ENCODE measurements at regions not wholly inside any gene's neighbourhood (a gene's known extent, or its start where the extent isn't known, plus 50 kb on each side); places are given as distances from the start of the nearest gene placed in this dataset.

DNA sequence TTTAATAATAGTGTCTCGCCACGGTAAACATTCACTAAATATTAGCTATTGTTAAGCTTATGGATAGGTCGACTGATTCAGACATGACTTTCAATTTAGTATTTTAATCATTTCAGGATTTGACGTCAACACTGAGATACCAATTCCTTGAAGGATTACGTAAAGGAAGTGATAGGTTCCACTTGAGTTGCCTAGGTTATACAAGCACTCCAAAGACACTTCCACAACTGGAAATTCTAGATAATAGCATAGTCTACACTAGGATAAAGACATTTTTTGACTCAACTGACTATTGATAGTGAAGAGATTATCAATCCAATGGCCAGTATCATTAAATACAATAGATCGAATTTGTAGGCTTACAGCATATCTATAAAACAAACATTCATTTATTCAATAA lies 63.9 kb upstream of the NHSL1 start:
- Histone ChIP-seq H3K27me3 (ENCODE audit: insufficient read depth, low read length, poor library complexity) (peaks cover 3% of the 10 kb centered on the region), H3K4me3 (ENCODE audit: low read depth in 1 of 2, low read length in 2 of 2) (no peak overlapping the region), H3K36me3 (ENCODE audit: insufficient read depth, low read length) (no peaks in the 10 kb centered on the region), H3K9ac (ENCODE audit: low read depth, low read length) (no peak overlapping the region), H3K4me1 (ENCODE audit: insufficient read depth, low read length) (no peaks in the 10 kb centered on the region), H3K9me3 (ENCODE audit: insufficient read depth, low read length, severe bottlenecking) (no peaks in the 10 kb centered on the region), H3K79me2 (ENCODE audit: insufficient read depth, low read length) (no peaks in the 10 kb centered on the region), H2AFZ (ENCODE audit: low read depth, low read length) (no peak overlapping the region), H3K4me2 (ENCODE audit: insufficient read depth, low read length) (no peak overlapping the region), H4K20me1 (ENCODE audit: insufficient read depth, low read length) (no peaks in the 10 kb centered on the region), H3K27ac (ENCODE audit: low read length) (no peak overlapping the region)
- DNase-seq, result no peak
- no peak for ATAC-seq (ENCODE audit: insufficient read depth, low read depth)
- no peak for TF ChIP-seq EZH2 (IDR thresholded peaks at IDR 0.05; ENCODE audit: borderline replicate concordance, low read depth, low read length, severe bottlenecking)
- TF ChIP-seq, protein P1, sequence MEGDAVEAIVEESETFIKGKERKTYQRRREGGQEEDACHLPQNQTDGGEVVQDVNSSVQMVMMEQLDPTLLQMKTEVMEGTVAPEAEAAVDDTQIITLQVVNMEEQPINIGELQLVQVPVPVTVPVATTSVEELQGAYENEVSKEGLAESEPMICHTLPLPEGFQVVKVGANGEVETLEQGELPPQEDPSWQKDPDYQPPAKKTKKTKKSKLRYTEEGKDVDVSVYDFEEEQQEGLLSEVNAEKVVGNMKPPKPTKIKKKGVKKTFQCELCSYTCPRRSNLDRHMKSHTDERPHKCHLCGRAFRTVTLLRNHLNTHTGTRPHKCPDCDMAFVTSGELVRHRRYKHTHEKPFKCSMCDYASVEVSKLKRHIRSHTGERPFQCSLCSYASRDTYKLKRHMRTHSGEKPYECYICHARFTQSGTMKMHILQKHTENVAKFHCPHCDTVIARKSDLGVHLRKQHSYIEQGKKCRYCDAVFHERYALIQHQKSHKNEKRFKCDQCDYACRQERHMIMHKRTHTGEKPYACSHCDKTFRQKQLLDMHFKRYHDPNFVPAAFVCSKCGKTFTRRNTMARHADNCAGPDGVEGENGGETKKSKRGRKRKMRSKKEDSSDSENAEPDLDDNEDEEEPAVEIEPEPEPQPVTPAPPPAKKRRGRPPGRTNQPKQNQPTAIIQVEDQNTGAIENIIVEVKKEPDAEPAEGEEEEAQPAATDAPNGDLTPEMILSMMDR (IDR thresholded peaks at IDR 0.05; ENCODE audit: borderline replicate concordance, extremely low read depth, low read length, poor library complexity, severe bottlenecking), result no peak

DNA sequence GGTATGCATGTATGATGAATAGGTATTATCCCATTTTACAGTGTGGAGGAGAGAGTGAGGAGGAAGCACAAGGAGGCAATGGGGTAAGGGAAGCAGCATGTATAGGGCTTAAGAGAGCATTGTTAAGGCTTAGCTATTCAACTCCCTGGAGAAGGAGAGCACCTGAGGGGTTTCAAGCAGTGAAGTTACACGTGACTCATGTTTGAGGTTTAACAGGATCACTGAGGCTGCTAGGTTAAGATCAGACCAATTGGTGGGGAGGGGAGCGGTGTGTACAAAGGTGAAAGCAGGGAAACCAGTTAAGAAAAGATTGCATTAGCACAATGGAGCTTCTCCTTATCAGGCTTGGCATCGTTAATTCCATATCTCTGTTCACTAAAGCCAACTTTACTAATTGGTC lies 64.4 kb upstream of the NHSL1 start:
- no peak for ATAC-seq (ENCODE audit: insufficient read depth, low read depth)
- Histone ChIP-seq H3K9me3 (ENCODE audit: insufficient read depth, low read length, severe bottlenecking) (no peaks in the 10 kb centered on the region), H3K36me3 (ENCODE audit: insufficient read depth, low read length) (no peaks in the 10 kb centered on the region), H3K4me3 (ENCODE audit: low read depth in 1 of 2, low read length in 2 of 2) (no peak overlapping the region), H3K9ac (ENCODE audit: low read depth, low read length) (no peak overlapping the region), H3K27ac (ENCODE audit: low read length) (no peak overlapping the region), H3K27me3 (ENCODE audit: insufficient read depth, low read length, poor library complexity) (peaks cover 3% of the 10 kb centered on the region), H3K4me1 (ENCODE audit: insufficient read depth, low read length) (no peaks in the 10 kb centered on the region), H3K79me2 (ENCODE audit: insufficient read depth, low read length) (no peaks in the 10 kb centered on the region), H3K4me2 (ENCODE audit: insufficient read depth, low read length) (no peak overlapping the region), H4K20me1 (ENCODE audit: insufficient read depth, low read length) (no peaks in the 10 kb centered on the region), H2AFZ (ENCODE audit: low read depth, low read length) (no peak overlapping the region)
- DNase-seq, result no peak
- TF ChIP-seq EZH2 (IDR thresholded peaks at IDR 0.05; ENCODE audit: borderline replicate concordance, low read depth, low read length, severe bottlenecking), result no peak
- TF ChIP-seq, protein P1 (IDR thresholded peaks at IDR 0.05; ENCODE audit: borderline replicate concordance, extremely low read depth, low read length, poor library complexity, severe bottlenecking), result no peak

DNA sequence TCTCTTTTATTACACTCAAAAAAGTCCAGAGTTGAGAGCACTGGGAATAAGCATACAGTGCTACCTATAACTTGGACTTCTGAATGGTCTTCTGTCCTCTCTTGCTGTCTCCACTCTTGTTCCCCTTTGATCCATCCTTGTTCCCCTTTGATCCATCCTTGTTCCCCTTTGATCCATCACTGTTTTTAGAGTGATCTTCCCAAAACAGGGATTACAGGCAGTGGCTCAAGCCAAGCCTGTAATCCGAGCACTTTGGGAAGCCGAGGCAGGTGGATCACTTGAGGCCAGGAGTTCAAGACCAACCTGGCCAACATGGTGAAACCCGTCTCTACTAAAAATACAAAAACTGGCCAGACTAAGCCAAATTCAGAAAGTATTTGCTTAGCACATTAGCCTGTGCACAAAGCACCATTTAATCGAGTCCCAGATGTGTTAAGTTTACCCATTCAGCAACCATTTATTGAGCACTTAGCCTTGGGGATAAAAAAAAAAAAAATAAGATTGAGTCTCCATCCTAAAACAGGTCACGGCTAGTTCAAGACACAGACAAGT lies 65.0 kb upstream of the NHSL1 start:
- no peak overlapping the region for H3K4me3 ChIP-seq (ENCODE audit: low read depth in 1 of 2, low read length in 2 of 2)
- TF ChIP-seq, protein P1 (IDR thresholded peaks at IDR 0.05; ENCODE audit: borderline replicate concordance, extremely low read depth, low read length, poor library complexity, severe bottlenecking), result no peak
- TF ChIP-seq EZH2 (IDR thresholded peaks at IDR 0.05; ENCODE audit: borderline replicate concordance, low read depth, low read length, severe bottlenecking), result no peak
- no peak for DNase-seq
- no peaks in the 10 kb centered on the region for H3K36me3 ChIP-seq (ENCODE audit: insufficient read depth, low read length)
- no peak overlapping the region for H3K27ac ChIP-seq (ENCODE audit: low read length)
- no peaks in the 10 kb centered on the region for H4K20me1 ChIP-seq (ENCODE audit: insufficient read depth, low read length)
- no peak overlapping the region for H3K9ac ChIP-seq (ENCODE audit: low read depth, low read length)
- no peak overlapping the region for H2AFZ ChIP-seq (ENCODE audit: low read depth, low read length)
- peaks cover 3% of the 10 kb centered on the region for H3K27me3 ChIP-seq (ENCODE audit: insufficient read depth, low read length, poor library complexity)
- H3K9me3 ChIP-seq (ENCODE audit: insufficient read depth, low read length, severe bottlenecking), result no peaks in the 10 kb centered on the region
- H3K4me1 ChIP-seq (ENCODE audit: insufficient read depth, low read length), result no peaks in the 10 kb centered on the region
- no peaks in the 10 kb centered on the region for H3K79me2 ChIP-seq (ENCODE audit: insufficient read depth, low read length)
- ATAC-seq (ENCODE audit: insufficient read depth, low read depth), result no peak
- H3K4me2 ChIP-seq (ENCODE audit: insufficient read depth, low read length), result no peak overlapping the region

DNA sequence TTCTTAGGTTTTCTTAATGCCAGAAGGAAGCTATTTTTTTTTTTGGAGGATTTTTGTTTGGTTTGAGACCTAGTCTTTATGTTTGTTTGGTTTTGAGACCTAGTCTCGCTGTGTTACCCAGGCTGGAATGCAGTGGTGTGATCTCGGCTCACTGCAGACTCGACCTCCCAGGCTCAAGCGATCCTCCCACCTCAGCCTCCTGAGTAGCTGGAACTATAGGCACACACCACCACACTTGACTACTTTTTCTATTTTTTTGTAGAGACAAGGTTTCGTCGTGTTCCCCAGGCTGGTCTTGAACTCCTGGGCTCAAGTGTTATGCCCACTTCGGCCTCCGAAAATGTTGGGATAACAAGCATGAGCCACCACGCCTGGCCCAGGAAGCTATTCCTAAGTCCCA lies 67.8 kb upstream of the NHSL1 start:
- TF ChIP-seq, protein P1 (IDR thresholded peaks at IDR 0.05; ENCODE audit: borderline replicate concordance, extremely low read depth, low read length, poor library complexity, severe bottlenecking), result no peak
- no peak for TF ChIP-seq EZH2 (IDR thresholded peaks at IDR 0.05; ENCODE audit: borderline replicate concordance, low read depth, low read length, severe bottlenecking)
- no peaks in the 10 kb centered on the region for H3K4me1 ChIP-seq (ENCODE audit: insufficient read depth, low read length)
- H3K4me2 ChIP-seq (ENCODE audit: insufficient read depth, low read length), result no peak overlapping the region
- H3K4me3 ChIP-seq (ENCODE audit: low read depth in 1 of 2, low read length in 2 of 2), result no peak overlapping the region
- H3K27me3 ChIP-seq (ENCODE audit: insufficient read depth, low read length, poor library complexity), result peaks cover 7% of the 10 kb centered on the region
- H3K36me3 ChIP-seq (ENCODE audit: insufficient read depth, low read length), result no peaks in the 10 kb centered on the region
- H4K20me1 ChIP-seq (ENCODE audit: insufficient read depth, low read length), result no peaks in the 10 kb centered on the region
- no peak overlapping the region for H2AFZ ChIP-seq (ENCODE audit: low read depth, low read length)
- no peaks in the 10 kb centered on the region for H3K9me3 ChIP-seq (ENCODE audit: insufficient read depth, low read length, severe bottlenecking)
- H3K27ac ChIP-seq (ENCODE audit: low read length), result no peak overlapping the region
- DNase-seq, result no peak
- H3K79me2 ChIP-seq (ENCODE audit: insufficient read depth, low read length), result no peaks in the 10 kb centered on the region
- no peak overlapping the region for H3K9ac ChIP-seq (ENCODE audit: low read depth, low read length)
- ATAC-seq (ENCODE audit: insufficient read depth, low read depth), result no peak

All from DND-41 (cell line).